Liver (tissue), 3 donors: ENCODE measurements at regions not wholly inside any gene's neighbourhood (a gene's known extent, or its start where the extent isn't known, plus 50 kb on each side); places are given as distances from the start of the nearest gene placed in this dataset.

Experiments
- GABPA ChIP-seq, 2 donors: IDR thresholded peaks in 1 of 2; conservative IDR thresholded peaks in 1 of 2; 2 replicates each; pipeline ENCODE4 v1.6.1; 2016; ENCODE audit warnings: antibody characterized with exemption in 2 of 2, mild to moderate bottlenecking in 1 of 2, moderate library complexity in 1 of 2
- JUND ChIP-seq, 2 donors: IDR thresholded peaks; 2 replicates each; pipeline ENCODE4 v1.6.1; 2016; ENCODE audit warnings: antibody characterized with exemption in 2 of 2
- RAD21 ChIP-seq, 2 donors: IDR thresholded peaks; 2 replicates each; pipeline ENCODE4 v1.6.1; 2016; ENCODE audit warnings: antibody characterized with exemption in 2 of 2, mild to moderate bottlenecking in 2 of 2
- RXRA ChIP-seq, 2 donors: IDR thresholded peaks; 2 replicates each; pipeline ENCODE4 v1.6.1; 2017 to 2018; ENCODE audit warnings: antibody characterized with exemption in 2 of 2, mild to moderate bottlenecking in 1 of 2
- TAF1 ChIP-seq: conservative IDR thresholded peaks from 2 replicates; pipeline ENCODE4 v1.6.1; 2016; ENCODE audit warnings: antibody characterized with exemption, mild to moderate bottlenecking
- YY1 ChIP-seq: IDR thresholded peaks from 2 replicates; pipeline ENCODE4 v1.6.1; 2016; ENCODE audit warnings: antibody characterized with exemption, mild to moderate bottlenecking
- TF ChIP-seq, protein P1 (sequence below): fragments of 150-350 bp; IDR thresholded peaks from 2 replicates; pipeline ENCODE4 v1.5.1; 2017; ENCODE audit warnings: improper control_type of control experiment, low read depth, low read length; ENCODE audit not compliant: missing input control
- TF ChIP-seq, protein P2 (sequence below): IDR thresholded peaks from 2 replicates; pipeline ENCODE4 v1.6.1; 2016; ENCODE audit warnings: antibody characterized with exemption, mild to moderate bottlenecking
- TF ChIP-seq, protein P3 (sequence below): IDR thresholded peaks from 2 replicates; pipeline ENCODE4 v1.6.1; 2016; ENCODE audit warnings: antibody characterized with exemption
- TF ChIP-seq, protein P4 (sequence below): IDR thresholded peaks from 2 replicates; pipeline ENCODE4 v1.6.1; 2016; ENCODE audit warnings: antibody characterized with exemption
- TF ChIP-seq, protein P5 (sequence below): IDR thresholded peaks from 2 replicates; pipeline ENCODE4 v1.6.1; 2016; ENCODE audit warnings: antibody characterized with exemption
- donor health status: healthy.
- donor health status: healthy.

DNA sequence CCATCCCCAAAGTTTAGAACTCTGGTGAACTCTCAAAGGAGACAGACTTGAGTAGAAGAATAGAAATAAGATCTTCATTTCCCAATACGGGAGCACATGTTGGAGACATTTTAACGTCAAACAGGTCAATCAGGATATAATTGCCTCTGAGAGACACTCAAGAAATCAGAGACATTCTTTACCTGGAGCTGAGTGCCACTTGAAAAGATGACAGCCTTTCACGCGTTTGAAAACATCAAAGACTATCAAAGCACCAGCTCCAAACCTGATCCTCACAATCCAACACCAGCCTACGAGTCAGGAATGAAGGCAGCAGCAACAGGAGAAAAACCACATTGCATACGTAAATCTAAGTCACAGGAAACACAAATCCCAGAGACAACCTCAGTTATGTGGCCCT is 571.5 kb upstream of the CDH4 start:
- TF ChIP-seq GABPA (IDR thresholded peaks at IDR 0.05 in 1 of 2, conservative IDR thresholded peaks at IDR 0.05 in 1 of 2) (no peak), YY1 (no peak), RXRA (IDR thresholded peaks at IDR 0.05) (no peak), JUND (IDR thresholded peaks at IDR 0.05) (no peak), RAD21 (IDR thresholded peaks at IDR 0.05) (no peak), TAF1 (no peak)
- TF ChIP-seq, protein P1, sequence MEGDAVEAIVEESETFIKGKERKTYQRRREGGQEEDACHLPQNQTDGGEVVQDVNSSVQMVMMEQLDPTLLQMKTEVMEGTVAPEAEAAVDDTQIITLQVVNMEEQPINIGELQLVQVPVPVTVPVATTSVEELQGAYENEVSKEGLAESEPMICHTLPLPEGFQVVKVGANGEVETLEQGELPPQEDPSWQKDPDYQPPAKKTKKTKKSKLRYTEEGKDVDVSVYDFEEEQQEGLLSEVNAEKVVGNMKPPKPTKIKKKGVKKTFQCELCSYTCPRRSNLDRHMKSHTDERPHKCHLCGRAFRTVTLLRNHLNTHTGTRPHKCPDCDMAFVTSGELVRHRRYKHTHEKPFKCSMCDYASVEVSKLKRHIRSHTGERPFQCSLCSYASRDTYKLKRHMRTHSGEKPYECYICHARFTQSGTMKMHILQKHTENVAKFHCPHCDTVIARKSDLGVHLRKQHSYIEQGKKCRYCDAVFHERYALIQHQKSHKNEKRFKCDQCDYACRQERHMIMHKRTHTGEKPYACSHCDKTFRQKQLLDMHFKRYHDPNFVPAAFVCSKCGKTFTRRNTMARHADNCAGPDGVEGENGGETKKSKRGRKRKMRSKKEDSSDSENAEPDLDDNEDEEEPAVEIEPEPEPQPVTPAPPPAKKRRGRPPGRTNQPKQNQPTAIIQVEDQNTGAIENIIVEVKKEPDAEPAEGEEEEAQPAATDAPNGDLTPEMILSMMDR: no peak
- TF ChIP-seq, protein P2, sequence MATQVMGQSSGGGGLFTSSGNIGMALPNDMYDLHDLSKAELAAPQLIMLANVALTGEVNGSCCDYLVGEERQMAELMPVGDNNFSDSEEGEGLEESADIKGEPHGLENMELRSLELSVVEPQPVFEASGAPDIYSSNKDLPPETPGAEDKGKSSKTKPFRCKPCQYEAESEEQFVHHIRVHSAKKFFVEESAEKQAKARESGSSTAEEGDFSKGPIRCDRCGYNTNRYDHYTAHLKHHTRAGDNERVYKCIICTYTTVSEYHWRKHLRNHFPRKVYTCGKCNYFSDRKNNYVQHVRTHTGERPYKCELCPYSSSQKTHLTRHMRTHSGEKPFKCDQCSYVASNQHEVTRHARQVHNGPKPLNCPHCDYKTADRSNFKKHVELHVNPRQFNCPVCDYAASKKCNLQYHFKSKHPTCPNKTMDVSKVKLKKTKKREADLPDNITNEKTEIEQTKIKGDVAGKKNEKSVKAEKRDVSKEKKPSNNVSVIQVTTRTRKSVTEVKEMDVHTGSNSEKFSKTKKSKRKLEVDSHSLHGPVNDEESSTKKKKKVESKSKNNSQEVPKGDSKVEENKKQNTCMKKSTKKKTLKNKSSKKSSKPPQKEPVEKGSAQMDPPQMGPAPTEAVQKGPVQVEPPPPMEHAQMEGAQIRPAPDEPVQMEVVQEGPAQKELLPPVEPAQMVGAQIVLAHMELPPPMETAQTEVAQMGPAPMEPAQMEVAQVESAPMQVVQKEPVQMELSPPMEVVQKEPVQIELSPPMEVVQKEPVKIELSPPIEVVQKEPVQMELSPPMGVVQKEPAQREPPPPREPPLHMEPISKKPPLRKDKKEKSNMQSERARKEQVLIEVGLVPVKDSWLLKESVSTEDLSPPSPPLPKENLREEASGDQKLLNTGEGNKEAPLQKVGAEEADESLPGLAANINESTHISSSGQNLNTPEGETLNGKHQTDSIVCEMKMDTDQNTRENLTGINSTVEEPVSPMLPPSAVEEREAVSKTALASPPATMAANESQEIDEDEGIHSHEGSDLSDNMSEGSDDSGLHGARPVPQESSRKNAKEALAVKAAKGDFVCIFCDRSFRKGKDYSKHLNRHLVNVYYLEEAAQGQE: no peak
- TF ChIP-seq, protein P3, sequence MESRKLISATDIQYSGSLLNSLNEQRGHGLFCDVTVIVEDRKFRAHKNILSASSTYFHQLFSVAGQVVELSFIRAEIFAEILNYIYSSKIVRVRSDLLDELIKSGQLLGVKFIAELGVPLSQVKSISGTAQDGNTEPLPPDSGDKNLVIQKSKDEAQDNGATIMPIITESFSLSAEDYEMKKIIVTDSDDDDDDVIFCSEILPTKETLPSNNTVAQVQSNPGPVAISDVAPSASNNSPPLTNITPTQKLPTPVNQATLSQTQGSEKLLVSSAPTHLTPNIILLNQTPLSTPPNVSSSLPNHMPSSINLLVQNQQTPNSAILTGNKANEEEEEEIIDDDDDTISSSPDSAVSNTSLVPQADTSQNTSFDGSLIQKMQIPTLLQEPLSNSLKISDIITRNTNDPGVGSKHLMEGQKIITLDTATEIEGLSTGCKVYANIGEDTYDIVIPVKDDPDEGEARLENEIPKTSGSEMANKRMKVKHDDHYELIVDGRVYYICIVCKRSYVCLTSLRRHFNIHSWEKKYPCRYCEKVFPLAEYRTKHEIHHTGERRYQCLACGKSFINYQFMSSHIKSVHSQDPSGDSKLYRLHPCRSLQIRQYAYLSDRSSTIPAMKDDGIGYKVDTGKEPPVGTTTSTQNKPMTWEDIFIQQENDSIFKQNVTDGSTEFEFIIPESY: no peak
- TF ChIP-seq, protein P4, sequence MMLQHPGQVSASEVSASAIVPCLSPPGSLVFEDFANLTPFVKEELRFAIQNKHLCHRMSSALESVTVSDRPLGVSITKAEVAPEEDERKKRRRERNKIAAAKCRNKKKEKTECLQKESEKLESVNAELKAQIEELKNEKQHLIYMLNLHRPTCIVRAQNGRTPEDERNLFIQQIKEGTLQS: no peak
- TF ChIP-seq, protein P5, sequence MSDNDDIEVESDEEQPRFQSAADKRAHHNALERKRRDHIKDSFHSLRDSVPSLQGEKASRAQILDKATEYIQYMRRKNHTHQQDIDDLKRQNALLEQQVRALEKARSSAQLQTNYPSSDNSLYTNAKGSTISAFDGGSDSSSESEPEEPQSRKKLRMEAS: no peak
